Thymus (tissue), 11 donors: ENCODE measurements at regions not wholly inside any gene's neighbourhood (a gene's known extent, or its start where the extent isn't known, plus 50 kb on each side); places are given as distances from the start of the nearest gene placed in this dataset.
A peak's percentile ranks its signal among the peaks of the same experiment; 100 is the strongest.

Experiments used
- DNase-seq, 9 donors: peaks; one replicate each; pipeline ENCODE4 v3.0.0-alpha.2; 2013; ENCODE audit warnings: low spot score in 9 of 9, low read depth in 6 of 9, missing footprints in 1 of 9
- H3K27ac ChIP-seq, 2 donors: one replicate each; pipeline ENCODE4 v1.5.1; 2013; ENCODE audit warnings: control low read depth in 1 of 2, low read depth in 1 of 2, low read length in 1 of 2, mild to moderate bottlenecking in 1 of 2, moderate library complexity in 1 of 2
- H3K27me3 ChIP-seq, 2 donors: one replicate each; pipeline ENCODE4 v1.5.1; 2013; ENCODE audit warnings: low read length in 1 of 2; ENCODE audit not compliant: control insufficient read depth in 2 of 2, insufficient read depth in 1 of 2
- H3K36me3 ChIP-seq, 2 donors: one replicate each; pipeline ENCODE4 v1.5.1; 2013; ENCODE audit warnings: low read length in 1 of 2, mild to moderate bottlenecking in 1 of 2, moderate library complexity in 1 of 2; ENCODE audit not compliant: control insufficient read depth in 2 of 2, insufficient read depth in 2 of 2
- H3K4me1 ChIP-seq, 2 donors: one replicate each; pipeline ENCODE4 v1.5.1; 2013; ENCODE audit warnings: low read length in 2 of 2; ENCODE audit not compliant: control insufficient read depth in 2 of 2, insufficient read depth in 2 of 2
- H3K4me3 ChIP-seq, 2 donors: one replicate each; pipeline ENCODE4 v1.5.1; 2013; ENCODE audit warnings: low read length in 2 of 2, control low read depth in 1 of 2, mild to moderate bottlenecking in 1 of 2
- H3K9me3 ChIP-seq, 2 donors: one replicate each; pipeline ENCODE4 v1.5.1; 2013; ENCODE audit warnings: low read length in 1 of 2, mild to moderate bottlenecking in 1 of 2; ENCODE audit not compliant: control insufficient read depth in 2 of 2, insufficient read depth in 1 of 2
- WGBS: extraction: QIAGEN DNeasy Blood & Tissue Kit; methylation state at CpG from one replicate; pipeline ENCODE4 v1.1.7; 2013; 5-methylcytosine and 5-hydroxymethylcytosine counted together
- donor health status: healthy.

DNA sequence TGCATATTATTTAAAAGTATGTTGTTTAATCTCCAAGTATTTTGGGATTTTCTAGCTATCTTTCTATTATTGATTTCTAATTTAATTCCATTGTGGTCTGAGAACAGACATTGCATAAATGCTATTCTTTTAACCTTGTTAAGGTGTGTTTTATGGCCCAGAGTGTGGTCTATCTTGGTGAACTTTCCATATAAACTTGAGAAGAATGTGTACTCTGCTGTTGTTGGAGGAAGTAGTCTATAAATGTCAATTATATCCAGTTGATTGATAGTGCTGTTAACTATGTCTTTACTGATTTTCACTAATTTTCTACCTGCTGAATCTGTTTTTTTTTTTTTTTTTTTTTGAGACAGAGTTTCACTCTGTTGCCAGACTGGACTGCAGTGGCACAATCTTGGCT, 180.9 kb downstream of the ZNF621 start:
- no peak overlapping the region for H3K27ac ChIP-seq
- no peaks in the 10 kb centered on the region for H3K36me3 ChIP-seq
- no peaks in the 10 kb centered on the region for H3K4me1 ChIP-seq
- no peaks in the 10 kb centered on the region for H3K27me3 ChIP-seq
- no peak overlapping the region for H3K4me3 ChIP-seq
- peaks cover 0 to 5% of the 10 kb centered on the region in 2 donors for H3K9me3 ChIP-seq
- DNase-seq = no peak

DNA sequence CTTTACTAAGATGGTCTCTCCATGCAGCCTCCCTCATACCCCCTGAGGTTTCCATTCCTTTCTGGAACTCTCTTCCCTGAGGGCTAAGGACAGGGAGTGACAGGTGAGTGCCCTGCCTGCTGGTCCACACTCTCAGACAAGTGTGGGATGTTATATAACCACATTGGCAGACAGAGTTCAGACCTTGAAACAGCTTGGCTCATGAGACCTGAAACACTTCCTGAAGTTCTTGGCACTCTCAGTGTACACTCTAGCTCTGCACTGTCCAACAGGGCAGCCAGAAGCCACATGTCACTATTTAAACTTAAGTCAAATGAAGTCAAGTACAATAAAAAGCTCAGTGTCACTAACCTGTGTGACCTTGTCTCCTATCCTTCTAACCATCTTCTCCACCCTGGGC, 188.5 kb downstream of the ZNF621 start:
- DNase-seq = no peak
- Histone ChIP-seq H3K27ac (no peak overlapping the region), H3K4me1 (peaks cover 5 to 12% of the 10 kb centered on the region in 2 donors)

DNA sequence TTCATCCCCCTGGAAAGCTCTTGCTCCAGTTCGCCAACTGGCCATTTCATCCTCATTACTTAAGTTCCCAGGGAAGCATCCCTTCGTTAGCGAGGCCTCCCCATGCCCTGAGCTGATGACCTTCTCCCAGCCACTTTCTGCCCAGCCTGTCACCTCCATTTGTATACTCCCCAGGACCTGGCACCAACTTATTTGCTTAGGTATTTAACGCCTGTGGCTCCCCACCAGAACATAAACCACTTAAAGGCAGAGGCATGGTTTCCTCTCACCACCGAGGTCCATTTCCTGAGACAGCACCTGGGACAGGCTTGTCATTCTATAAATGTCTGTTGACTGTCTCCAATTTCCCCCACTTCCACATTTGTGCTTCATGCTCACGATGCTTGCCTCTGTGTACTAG, 189.0 kb downstream of the ZNF621 start:
- Histone ChIP-seq H3K4me3 (no peak overlapping the region), H3K27me3 (no peaks in the 10 kb centered on the region), H3K36me3 (no peaks in the 10 kb centered on the region), H3K4me1 (peaks cover 5 to 12% of the 10 kb centered on the region in 2 donors), H3K9me3 (no peaks in the 10 kb centered on the region), H3K27ac (no peak overlapping the region)
- peak in 2 of 9 donors; percentile 18 to 38 for DNase-seq
- WGBS = 48% methylated on average over 6 of the region's 6 CpGs

More for the DNA sequence above, 188.5 kb downstream of the ZNF621 start:
- H3K4me3 ChIP-seq = no peak overlapping the region
- H3K36me3 ChIP-seq = no peaks in the 10 kb centered on the region
- no peaks in the 10 kb centered on the region for H3K9me3 ChIP-seq
- H3K27me3 ChIP-seq = no peaks in the 10 kb centered on the region

DNA sequence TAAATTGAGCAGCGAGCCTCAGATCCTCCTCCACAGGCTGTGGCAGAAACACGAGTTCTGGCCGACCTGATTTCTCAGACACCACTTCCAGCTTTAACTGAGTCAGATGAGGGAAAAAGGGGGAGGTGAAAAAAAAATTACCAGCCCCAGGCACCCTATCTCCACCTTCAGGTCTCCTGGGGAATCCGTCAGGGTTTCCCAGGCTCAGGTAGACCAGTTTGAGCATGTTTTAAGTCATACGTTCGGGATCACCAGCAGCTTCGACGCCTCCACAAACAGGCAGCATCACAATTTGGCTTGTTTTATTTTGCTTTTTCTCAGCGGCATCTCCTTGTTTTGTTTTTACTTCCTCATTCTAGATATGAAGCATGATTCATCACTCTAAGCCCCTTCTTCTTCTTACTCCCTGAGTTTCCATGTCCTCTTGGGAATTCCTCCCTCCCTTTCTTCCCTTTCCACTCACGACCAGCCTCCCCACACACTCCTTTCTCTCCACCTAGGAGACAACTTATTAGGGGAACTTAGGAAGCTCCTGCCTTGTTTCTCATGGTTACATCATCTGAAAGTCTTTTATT, 190.1 kb downstream of the ZNF621 start:
- 68% methylated on average over 10 of the region's 10 CpGs for WGBS
- Histone ChIP-seq H3K9me3 (no peaks in the 10 kb centered on the region), H3K36me3 (no peaks in the 10 kb centered on the region), H3K4me3 (no peak overlapping the region), H3K4me1 (peaks cover 5 to 12% of the 10 kb centered on the region in 2 donors), H3K27me3 (no peaks in the 10 kb centered on the region), H3K27ac (no peak overlapping the region)
- DNase-seq = no peak

DNA sequence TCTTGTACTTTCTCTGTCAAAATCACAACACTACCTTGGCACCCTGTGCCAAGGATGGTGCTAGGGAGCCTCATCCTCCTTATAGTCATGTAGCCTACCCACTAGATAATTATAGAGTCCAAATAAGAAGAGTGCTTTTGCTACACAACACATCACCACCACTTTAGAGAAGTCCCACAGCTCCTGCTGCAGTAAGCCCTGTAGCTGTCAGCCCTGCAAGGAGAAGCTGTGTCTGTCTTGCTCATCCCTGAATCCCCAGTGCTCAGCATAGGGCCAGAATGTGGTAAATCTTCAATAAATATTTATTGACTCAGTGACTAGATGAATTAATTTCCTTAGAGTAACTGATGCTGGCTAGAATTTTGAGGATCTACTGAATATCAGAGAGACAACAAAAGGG, 190.8 kb downstream of the ZNF621 start:
- no peak overlapping the region for H3K4me3 ChIP-seq
- no peak for DNase-seq
- H3K4me1 ChIP-seq = peaks cover 5 to 12% of the 10 kb centered on the region in 2 donors
- H3K27ac ChIP-seq = no peak overlapping the region
- H3K9me3 ChIP-seq = no peaks in the 10 kb centered on the region
- no peaks in the 10 kb centered on the region for H3K36me3 ChIP-seq
- H3K27me3 ChIP-seq = no peaks in the 10 kb centered on the region

DNA sequence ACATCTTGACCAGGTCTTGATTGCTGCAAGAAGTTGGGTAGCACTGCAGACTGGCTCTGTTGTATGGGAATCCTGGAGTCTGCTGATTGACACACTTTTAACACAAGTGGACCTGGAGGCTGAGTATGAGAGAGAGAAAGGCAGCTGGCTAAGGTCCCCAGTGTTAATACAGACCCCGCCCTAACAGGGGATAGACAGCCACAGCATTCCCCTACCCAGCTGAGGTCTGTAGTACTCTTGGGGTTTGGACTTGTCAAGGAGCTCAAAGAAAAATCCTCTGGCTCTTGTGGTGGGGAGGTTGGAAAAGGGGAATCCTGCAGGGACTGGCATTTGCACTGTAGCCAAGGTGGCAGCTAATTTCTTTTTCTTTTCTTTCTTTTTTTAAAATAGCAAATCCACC, 192.7 kb downstream of the ZNF621 start:
- no peak overlapping the region for H3K27ac ChIP-seq
- H3K27me3 ChIP-seq = no peaks in the 10 kb centered on the region
- WGBS = 98% methylated on average over 1 of the region's 1 CpG
- H3K9me3 ChIP-seq = no peaks in the 10 kb centered on the region
- peaks cover 5 to 12% of the 10 kb centered on the region in 2 donors for H3K4me1 ChIP-seq
- H3K36me3 ChIP-seq = no peaks in the 10 kb centered on the region
- DNase-seq = no peak
- H3K4me3 ChIP-seq = no peak overlapping the region

DNA sequence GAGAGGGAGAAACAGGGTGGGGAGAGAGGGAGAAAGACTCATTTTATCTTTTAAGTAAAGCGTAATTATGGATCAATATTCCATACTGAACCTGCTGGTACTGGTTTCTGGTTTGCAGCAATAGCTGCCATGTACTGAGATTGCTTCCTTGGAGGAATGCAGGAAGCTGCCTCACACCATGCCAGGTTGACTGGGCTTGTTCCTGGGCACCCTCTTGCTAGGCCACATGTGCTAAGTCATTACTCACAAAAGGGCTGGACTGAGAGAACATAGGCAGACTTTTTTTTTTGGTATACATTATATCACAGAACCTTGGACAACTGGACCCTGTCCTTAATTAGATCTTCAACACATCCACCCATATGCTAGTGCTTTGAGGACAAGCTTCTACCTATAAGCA, 193.4 kb downstream of the ZNF621 start:
- 100% methylated on average over 1 of the region's 1 CpG for WGBS

DNA sequence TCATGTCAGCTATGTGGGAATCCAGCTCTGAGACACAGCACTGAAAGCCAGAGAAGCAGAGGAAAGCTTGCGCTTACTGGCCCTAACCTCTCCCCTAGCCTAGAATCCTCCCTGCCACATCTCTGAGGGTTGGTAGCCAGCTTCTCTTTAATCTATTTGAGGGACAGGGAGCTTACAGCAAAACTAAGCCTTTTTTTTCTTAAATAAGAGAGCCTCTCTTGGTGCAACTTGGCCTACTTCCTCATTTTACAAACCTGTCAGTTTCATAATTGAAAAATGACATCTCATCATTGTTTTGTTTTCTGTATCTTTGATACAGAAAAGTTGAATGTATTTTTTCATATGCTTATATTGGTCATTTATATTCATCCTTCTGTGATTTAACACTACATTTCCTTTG, 193.9 kb downstream of the ZNF621 start:
- peaks cover 3 to 9% of the 10 kb centered on the region in 2 donors for H3K4me1 ChIP-seq
- H3K9me3 ChIP-seq = no peaks in the 10 kb centered on the region
- no peaks in the 10 kb centered on the region for H3K27me3 ChIP-seq
- no peaks in the 10 kb centered on the region for H3K36me3 ChIP-seq
- H3K27ac ChIP-seq = peak overlapping the region in 1 of 2 donors; percentile 17
- 80% methylated on average over 1 of the region's 1 CpG for WGBS
- no peak overlapping the region for H3K4me3 ChIP-seq
- no peak for DNase-seq

More for the DNA sequence above, 193.4 kb downstream of the ZNF621 start:
- DNase-seq = no peak
- peak overlapping the region in 1 of 2 donors; percentile 17 for H3K27ac ChIP-seq
- no peaks in the 10 kb centered on the region for H3K27me3 ChIP-seq
- H3K36me3 ChIP-seq = no peaks in the 10 kb centered on the region
- H3K9me3 ChIP-seq = no peaks in the 10 kb centered on the region
- H3K4me1 ChIP-seq = peaks cover 5 to 12% of the 10 kb centered on the region in 2 donors
- no peak overlapping the region for H3K4me3 ChIP-seq

DNA sequence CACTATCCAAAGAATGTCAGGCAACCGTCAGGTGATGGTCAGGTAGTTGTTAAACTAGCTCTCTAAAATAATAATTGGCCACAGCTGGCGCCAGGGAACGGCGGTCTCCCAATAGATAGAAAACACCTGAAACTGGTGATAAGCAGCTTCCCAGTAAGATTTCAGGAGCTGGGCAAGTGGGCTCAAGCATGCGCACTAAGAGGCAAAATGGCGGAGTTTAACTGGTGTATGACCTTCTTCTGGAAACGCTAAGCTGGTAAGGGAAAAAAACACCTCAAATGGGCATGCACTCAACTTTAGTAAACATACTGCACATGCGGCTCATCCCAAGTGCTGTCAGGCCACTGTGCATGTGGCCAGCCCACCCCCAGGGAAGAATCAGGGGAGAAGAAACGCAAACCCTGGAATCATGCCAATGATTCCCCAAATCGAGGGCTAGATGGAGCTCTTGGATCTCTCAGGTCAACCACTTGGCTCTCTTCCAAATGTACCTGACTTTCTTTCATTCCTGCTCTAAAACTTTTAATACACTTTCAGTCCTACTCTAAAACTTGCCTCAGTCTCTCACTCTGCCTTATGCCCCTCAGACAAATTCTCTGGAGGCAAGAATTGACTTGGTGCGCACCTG, 195.0 kb downstream of the ZNF621 start:
- Histone ChIP-seq H3K36me3 (no peaks in the 10 kb centered on the region), H3K27ac (no peak overlapping the region), H3K4me1 (no peaks in the 10 kb centered on the region), H3K9me3 (no peaks in the 10 kb centered on the region), H3K4me3 (no peak overlapping the region), H3K27me3 (no peaks in the 10 kb centered on the region)
- peak in 1 of 9 donors; percentile 16 for DNase-seq
- 91% methylated on average over 11 of the region's 11 CpGs for WGBS
